MCF 10A (cell line): ENCODE measurements at regions not wholly inside any gene's neighbourhood (a gene's known extent, or its start where the extent isn't known, plus 50 kb on each side); places are given as distances from the start of the nearest gene placed in this dataset.
A peak's percentile ranks its signal among the peaks of the same experiment; 100 is the strongest.

Experiments used
- BruUV-seq: library from RNA; stranded (reverse); fragments of 400-500 nt; replicated peaks from 2 replicates; lab custom pipeline; 2021; lab: Mats Ljungman, UMichigan
- CTCF ChIA-PET: fragments of 300-600 bp; sonication (Branson Sonifier 250); formaldehyde crosslinking; extraction: SDS; loops from one replicate; lab custom pipeline; 2021; ENCODE audit warnings: antibody characterized with exemption, inconsistent platforms; lab: Yijun Ruan, JAX
- POLR2A ChIA-PET: fragments of 300-600, 350-650 bp; sonication (Branson Sonifier 250); formaldehyde crosslinking; extraction: SDS; loops from one replicate; lab custom pipeline; 2020; ENCODE audit warnings: antibody characterized with exemption, inconsistent platforms; lab: Yijun Ruan, JAX
- DNase-seq: peaks from one replicate; pipeline ENCODE4 v3.0.0-alpha.2; 2018; ENCODE audit not compliant: unreplicated experiment
- H3K27ac Mint-ChIP-seq: one replicate; pipeline ENCODE4 v1.8.0; 2022; ENCODE audit warnings: mild to moderate bottlenecking, low read depth, mixed read lengths; ENCODE audit not compliant: unreplicated experiment
- H3K27me3 Mint-ChIP-seq: one replicate; pipeline ENCODE4 v1.8.0; 2022; ENCODE audit warnings: mixed read lengths; ENCODE audit not compliant: insufficient read depth, unreplicated experiment
- H3K36me3 Mint-ChIP-seq: one replicate; pipeline ENCODE4 v1.8.0; 2022; ENCODE audit warnings: mild to moderate bottlenecking, moderate library complexity, mixed read lengths; ENCODE audit not compliant: insufficient read depth, unreplicated experiment
- H3K4me1 Mint-ChIP-seq: one replicate; pipeline ENCODE4 v1.8.0; 2022; ENCODE audit warnings: mixed read lengths; ENCODE audit not compliant: insufficient read depth, unreplicated experiment
- H3K4me3 Mint-ChIP-seq: one replicate; pipeline ENCODE4 v1.8.0; 2022; ENCODE audit warnings: mild to moderate bottlenecking, moderate library complexity, mixed read lengths; ENCODE audit not compliant: unreplicated experiment
- H3K9me3 Mint-ChIP-seq: one replicate; pipeline ENCODE4 v1.8.0; 2022; ENCODE audit warnings: mixed read lengths; ENCODE audit not compliant: unreplicated experiment
- CTCF ChIP-seq: fragments of 200-600 bp; IDR thresholded peaks from one replicate; pipeline ENCODE4 v1.8.0; 2022; ENCODE audit warnings: antibody characterized with exemption, mild to moderate bottlenecking; ENCODE audit not compliant: unreplicated experiment
- intact Hi-C: fragments of 100-400 bp; cut with micrococcal nuclease; formaldehyde crosslinking; loops from 2 replicates; pipeline ENCODE4 v1.14.1; 2022

DNA sequence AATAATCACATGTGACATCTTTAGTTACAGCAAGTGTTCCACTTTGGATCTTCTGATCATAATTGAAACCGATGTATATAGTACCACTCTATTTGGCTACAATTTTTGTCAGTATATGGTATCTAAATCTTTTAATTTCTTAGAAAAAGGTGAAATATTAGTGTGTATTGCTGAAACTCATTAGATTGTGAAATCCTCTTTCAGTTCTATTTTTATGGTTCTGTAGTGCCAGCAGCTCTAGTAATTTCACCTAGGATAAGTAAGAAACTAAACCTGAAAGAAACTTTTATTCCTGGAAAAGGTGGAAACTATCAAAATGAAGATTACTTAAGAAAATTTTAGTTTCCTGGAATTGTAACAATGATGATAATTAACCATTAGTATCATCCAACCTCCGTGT is 370.9 kb downstream of the NNT start:
- peaks cover 7% of the 10 kb centered on the region for H3K36me3 Mint-ChIP-seq
- intact Hi-C loops, result no loop called here
- peak overlapping the region; percentile 43 for H3K27ac Mint-ChIP-seq
- H3K4me3 Mint-ChIP-seq, result no peak overlapping the region
- H3K27me3 Mint-ChIP-seq, result no peaks in the 10 kb centered on the region
- peaks cover 12% of the 10 kb centered on the region for H3K9me3 Mint-ChIP-seq
- ChIA-PET CTCF (interaction anchor here (0.6 to 1.5 kb wide), 3 partner anchors 8 to 1547 kb away, joined by 3 to 4 read pairs (median 3); no protein-coding TSS in a partner anchor), POLR2A (interaction anchor here (1.5 to 1.6 kb wide), 2 partner anchors 14 to 24 kb away, joined by 4 read pairs; no protein-coding TSS in a partner anchor)
- DNase-seq, result no peak
- no peak for TF ChIP-seq CTCF
- peaks cover 12% of the 10 kb centered on the region for H3K4me1 Mint-ChIP-seq
- no TSS peak for BruUV-seq

DNA sequence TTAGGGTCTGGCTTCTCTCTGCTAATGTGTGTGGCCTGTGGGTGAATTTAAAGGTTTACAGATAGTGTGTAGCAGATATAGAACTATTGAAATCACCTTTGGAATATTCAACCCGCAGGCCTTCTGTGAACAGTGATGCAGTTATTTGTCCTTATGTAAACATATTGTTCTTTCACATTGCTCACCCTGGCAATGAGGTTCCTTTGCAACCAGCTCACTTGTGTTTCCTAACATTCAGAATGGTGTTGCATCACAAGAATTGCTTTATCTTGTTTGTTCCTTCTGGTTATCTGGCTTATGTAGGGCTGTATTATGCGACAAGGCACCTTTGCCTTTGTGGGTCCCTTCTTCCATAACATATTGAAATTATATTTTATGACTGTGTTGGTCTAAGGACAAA is 370.3 kb downstream of the NNT start:
- H3K9me3 Mint-ChIP-seq, result peaks cover 7% of the 10 kb centered on the region
- intact Hi-C loops, result no loop called here
- H3K27me3 Mint-ChIP-seq, result no peaks in the 10 kb centered on the region
- BruUV-seq, result no TSS peak
- DNase-seq, result peak; percentile 79
- CTCF ChIA-PET, result interaction anchor here (0.6 to 1.5 kb wide), 4 partner anchors 9 to 271 kb away, joined by 3 to 4 read pairs (median 3); no protein-coding TSS in a partner anchor
- peaks cover 7% of the 10 kb centered on the region for H3K36me3 Mint-ChIP-seq
- no peak overlapping the region for H3K4me3 Mint-ChIP-seq
- H3K4me1 Mint-ChIP-seq, result peaks cover 12% of the 10 kb centered on the region
- H3K27ac Mint-ChIP-seq, result peak overlapping the region; percentile 43
- TF ChIP-seq CTCF, result no peak
- POLR2A ChIA-PET, result interaction anchor here (0.6 to 1.6 kb wide), 3 partner anchors 14 to 36 kb away, joined by 3 to 4 read pairs (median 4); no protein-coding TSS in a partner anchor

DNA sequence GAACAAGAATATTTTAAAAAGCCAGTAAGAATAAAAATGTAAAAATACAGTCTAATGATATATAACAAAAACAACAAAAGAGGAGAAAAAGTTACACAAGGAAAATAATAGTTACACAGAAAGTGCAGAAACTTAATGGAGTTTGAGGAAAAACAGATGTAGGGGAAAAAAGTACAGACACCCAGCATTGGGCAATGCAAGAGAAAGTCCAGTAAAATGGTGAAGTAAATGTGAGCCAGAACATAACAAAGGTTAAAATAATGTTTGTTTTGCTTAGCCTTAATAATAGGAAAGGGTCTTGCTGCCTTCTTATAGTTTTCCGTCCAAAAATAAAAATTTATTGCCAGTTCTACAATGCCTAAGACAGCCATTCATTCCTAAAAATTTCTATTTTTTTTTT is 364.2 kb downstream of the NNT start:
- no peak for DNase-seq
- H3K4me3 Mint-ChIP-seq, result no peak overlapping the region
- no peak for TF ChIP-seq CTCF
- CTCF ChIA-PET, result interaction anchor here (0.7 kb wide), 1 partner anchor 279 kb away, joined by 3 read pairs; no protein-coding TSS in a partner anchor
- H3K4me1 Mint-ChIP-seq, result peaks cover 2% of the 10 kb centered on the region
- no peaks in the 10 kb centered on the region for H3K36me3 Mint-ChIP-seq
- H3K27me3 Mint-ChIP-seq, result no peaks in the 10 kb centered on the region
- intact Hi-C loops, result no loop called here
- H3K9me3 Mint-ChIP-seq, result peaks cover 8% of the 10 kb centered on the region
- POLR2A ChIA-PET, result no interaction called here
- BruUV-seq, result no TSS peak
- no peak overlapping the region for H3K27ac Mint-ChIP-seq

GRCh38 chr5:43959144-43959543 is 356.2 kb downstream of the NNT start:
- CTCF ChIA-PET, result no interaction called here
- Mint-ChIP-seq H3K4me3 (no peak overlapping the region), H3K36me3 (no peaks in the 10 kb centered on the region), H3K27me3 (no peaks in the 10 kb centered on the region), H3K9me3 (peaks cover 19% of the 10 kb centered on the region), H3K27ac (no peak overlapping the region), H3K4me1 (no peaks in the 10 kb centered on the region)
- POLR2A ChIA-PET, result interaction anchor here (0.6 kb wide), 1 partner anchor 200 kb away, joined by 3 read pairs; no protein-coding TSS in a partner anchor
- intact Hi-C loops, result no loop called here
- no TSS peak for BruUV-seq
- DNase-seq, result no peak
- no peak for TF ChIP-seq CTCF
